Stimulated activated CD4-positive, alpha-beta T cell treated with anti-CD3 and anti-CD28 coated beads, Interleukin-4, amount 100 ng/mL, for 24 hours (primary cell): ENCODE measurements at regions not wholly inside any gene's neighbourhood (a gene's known extent, or its start where the extent isn't known, plus 50 kb on each side); places are given as distances from the start of the nearest gene placed in this dataset.
"Not testable (repeated sequence)": the region's sequence is repeated elsewhere in the genome, so short reads cannot be mapped to it uniquely, and the experiment has no call there.

Experiments
- DNase-seq: peaks from one replicate; pipeline ENCODE4 v3.0.0-alpha.2; 2020

GRCh38 chr4:27894951-27895350 lies 1034.3 kb downstream of the STIM2 start:
- DNase-seq: no peak

GRCh38 chr4:27908356-27908755 lies 1047.7 kb downstream of the STIM2 start:
- DNase-seq: no peak

GRCh38 chr4:27910227-27910626 lies 1049.6 kb downstream of the STIM2 start:
- no peak for DNase-seq

GRCh38 chr4:27911047-27911446 lies 1050.4 kb downstream of the STIM2 start:
- DNase-seq: no peak

- no peak for DNase-seq
These were observed 1053.1 kb downstream of the STIM2 start for GRCh38 chr4:27913738-27914137.

- no peak for DNase-seq
These were observed 1055.2 kb downstream of the STIM2 start for GRCh38 chr4:27915822-27916221.

GRCh38 chr4:27916452-27917184 lies 1056.0 kb downstream of the STIM2 start:
- no peak for DNase-seq

GRCh38 chr4:27917381-27917780 lies 1056.7 kb downstream of the STIM2 start:
- no peak for DNase-seq

GRCh38 chr4:27921231-27921630 lies 1060.6 kb downstream of the STIM2 start:
- no peak for DNase-seq

- DNase-seq: no peak
These were observed 1068.3 kb downstream of the STIM2 start for GRCh38 chr4:27928761-27929540.

GRCh38 chr4:27930291-27930690 lies 1069.7 kb downstream of the STIM2 start:
- no peak for DNase-seq

- no peak for DNase-seq
These were observed 1070.3 kb downstream of the STIM2 start for GRCh38 chr4:27930976-27931375.

GRCh38 chr4:27931584-27931983 lies 1070.9 kb downstream of the STIM2 start:
- DNase-seq: no peak

GRCh38 chr4:27934871-27935270 lies 1074.2 kb downstream of the STIM2 start:
- no peak for DNase-seq

- DNase-seq: no peak
These were observed 1086.2 kb downstream of the STIM2 start for GRCh38 chr4:27946799-27947198.

- no peak for DNase-seq
These were observed 1086.7 kb downstream of the STIM2 start for GRCh38 chr4:27947302-27947701.

- no peak for DNase-seq
These were observed 1103.5 kb downstream of the STIM2 start for GRCh38 chr4:27964095-27964494.

GRCh38 chr4:27966664-27967063 lies 1106.0 kb downstream of the STIM2 start:
- no peak for DNase-seq

- DNase-seq: no peak
These were observed 1112.4 kb downstream of the STIM2 start for GRCh38 chr4:27973056-27973455.

- no peak for DNase-seq
These were observed 1113.1 kb downstream of the STIM2 start for GRCh38 chr4:27973700-27974099.

GRCh38 chr4:27974339-27974738 lies 1113.7 kb downstream of the STIM2 start:
- no peak for DNase-seq

- not testable (repeated sequence) for DNase-seq
These were observed 1114.2 kb downstream of the STIM2 start for GRCh38 chr4:27974881-27975280.

GRCh38 chr4:27978427-27979109 lies 1117.9 kb downstream of the STIM2 start:
- not testable (repeated sequence) for DNase-seq

GRCh38 chr4:27985522-27985921 lies 1124.9 kb downstream of the STIM2 start:
- DNase-seq: no peak
